MG63 (cell line): ENCODE measurements at regions not wholly inside any gene's neighbourhood (a gene's known extent, or its start where the extent isn't known, plus 50 kb on each side); places are given as distances from the start of the nearest gene placed in this dataset.

ENCODE experiments used
- DNase-seq: peaks from one replicate; pipeline ENCODE4 v3.0.0-alpha.2; 2020
- H3K27me3 ChIP-seq: fragments of 250-450 bp; sonication (Bioruptor Pico); 2 replicates; pipeline ENCODE4 v1.5.1; 2020; ENCODE audit warnings: mild to moderate bottlenecking, moderate library complexity
- H3K36me3 ChIP-seq: fragments of 250-450 bp; sonication (Bioruptor Pico); 2 replicates; pipeline ENCODE4 v1.5.1; 2020; ENCODE audit warnings: mild to moderate bottlenecking, moderate library complexity
- H3K4me3 ChIP-seq: fragments of 250-450 bp; sonication (Bioruptor Pico); 2 replicates; pipeline ENCODE4 v1.5.1; 2020; ENCODE audit warnings: mild to moderate bottlenecking, moderate library complexity
- H3K9me3 ChIP-seq: fragments of 250-450 bp; sonication (Bioruptor Pico); 2 replicates; pipeline ENCODE4 v1.5.1; 2020; ENCODE audit warnings: mild to moderate bottlenecking, moderate library complexity

DNA sequence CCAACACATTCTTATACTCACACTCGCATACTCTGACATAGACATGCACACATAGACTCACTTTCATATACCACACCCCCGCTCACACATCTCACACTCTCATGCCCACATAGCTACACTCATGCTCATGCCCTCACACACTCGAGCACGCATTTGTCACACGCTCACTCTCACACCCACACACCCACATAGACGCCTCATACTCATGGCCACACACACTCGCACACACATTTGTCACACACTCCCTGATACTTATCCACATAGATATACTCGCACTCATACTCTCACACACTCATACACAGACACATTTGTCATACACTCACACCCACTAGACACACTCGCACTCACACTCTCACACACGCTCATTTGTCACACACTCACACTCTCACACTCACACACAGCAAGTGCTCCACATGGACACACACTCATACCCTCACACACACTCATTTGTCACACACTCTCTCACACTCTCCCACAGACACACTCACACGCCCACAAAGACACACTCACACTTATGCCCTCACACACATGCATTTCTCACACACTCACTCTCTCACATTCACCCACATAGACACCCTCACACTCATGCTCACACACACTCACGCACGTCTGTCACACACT, 50.9 kb downstream of the TNP1 start:
- Histone ChIP-seq H3K27me3 (no peaks in the 10 kb centered on the region), H3K4me3 (no peak overlapping the region)

DNA sequence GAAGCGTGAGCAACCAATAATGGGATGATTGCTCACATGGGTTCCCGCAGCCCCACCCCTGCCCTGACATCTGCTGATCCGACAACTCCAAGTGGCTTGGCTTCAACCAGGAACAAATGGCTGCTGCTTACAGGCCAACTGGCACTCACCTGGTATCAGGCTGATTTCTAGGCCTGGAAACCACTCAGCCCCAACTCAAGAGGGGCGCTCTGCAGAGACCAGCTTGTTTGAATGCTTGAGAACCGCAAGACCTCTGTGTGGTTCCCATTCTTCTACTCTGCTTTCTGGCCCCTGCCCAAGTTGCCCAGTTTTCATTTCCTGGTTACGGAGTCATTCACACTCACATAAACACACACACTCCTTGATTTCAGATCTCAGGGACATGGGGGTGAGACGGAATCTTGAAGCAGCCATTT, 52.0 kb downstream of the TNP1 start:
- no peaks in the 10 kb centered on the region for H3K36me3 ChIP-seq
- H3K9me3 ChIP-seq, result no peaks in the 10 kb centered on the region
- H3K4me3 ChIP-seq, result no peak overlapping the region
- H3K27me3 ChIP-seq, result no peaks in the 10 kb centered on the region
- no peak for DNase-seq

More for the DNA sequence above, 50.9 kb downstream of the TNP1 start:
- Histone ChIP-seq H3K36me3 (no peaks in the 10 kb centered on the region), H3K9me3 (no peaks in the 10 kb centered on the region)
- DNase-seq, result no peak

DNA sequence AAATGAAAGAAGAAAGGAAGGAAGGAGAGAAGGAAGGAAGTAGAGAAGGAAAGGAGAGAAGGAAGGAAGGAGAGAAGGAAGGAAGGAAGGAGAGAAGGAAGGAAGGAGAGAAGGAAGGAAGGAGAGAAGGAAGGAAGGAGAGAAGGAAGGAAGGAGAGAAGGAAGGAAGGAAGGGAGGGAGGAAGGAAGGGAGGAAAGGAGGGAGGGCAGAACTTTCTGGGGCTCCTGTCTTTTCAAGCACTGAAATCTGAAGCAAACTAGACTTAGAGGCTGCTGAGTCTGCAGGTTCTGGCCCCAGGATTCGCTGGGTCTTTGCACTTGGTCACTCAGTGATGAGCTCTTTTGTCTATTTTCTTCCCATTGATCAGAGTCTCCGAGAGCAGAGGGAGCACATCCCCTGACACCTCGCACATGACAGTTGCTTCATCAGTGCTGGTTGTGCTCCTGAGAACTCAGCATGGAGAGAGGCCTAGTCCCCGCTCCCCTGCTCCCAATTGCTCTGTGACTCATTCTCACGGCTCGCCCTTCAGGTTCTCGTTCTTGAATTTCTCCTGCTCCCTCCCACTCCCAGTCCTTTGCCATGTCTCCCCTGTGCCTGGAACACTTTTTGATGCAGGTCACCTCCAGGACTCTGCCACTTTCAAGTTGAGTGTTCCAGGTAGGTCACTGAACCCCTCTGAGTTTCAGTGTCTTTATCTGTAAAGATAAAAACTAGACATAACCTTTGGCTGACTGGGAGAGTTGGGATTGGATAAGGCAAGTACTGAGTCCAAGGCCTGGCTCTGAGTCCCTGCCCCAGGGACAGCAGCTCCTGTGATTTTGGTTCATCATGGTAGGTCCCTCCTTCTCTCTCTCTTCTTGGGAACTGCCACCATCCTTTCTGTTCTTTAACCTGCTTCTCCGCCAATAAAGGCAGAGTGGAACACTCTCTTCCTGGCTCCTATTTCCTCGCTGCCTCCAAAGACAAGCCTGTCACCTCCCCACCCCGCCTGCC, 55.2 kb downstream of the TNP1 start:
- Histone ChIP-seq H3K36me3 (no peaks in the 10 kb centered on the region), H3K9me3 (no peaks in the 10 kb centered on the region)
- no peak for DNase-seq

DNA sequence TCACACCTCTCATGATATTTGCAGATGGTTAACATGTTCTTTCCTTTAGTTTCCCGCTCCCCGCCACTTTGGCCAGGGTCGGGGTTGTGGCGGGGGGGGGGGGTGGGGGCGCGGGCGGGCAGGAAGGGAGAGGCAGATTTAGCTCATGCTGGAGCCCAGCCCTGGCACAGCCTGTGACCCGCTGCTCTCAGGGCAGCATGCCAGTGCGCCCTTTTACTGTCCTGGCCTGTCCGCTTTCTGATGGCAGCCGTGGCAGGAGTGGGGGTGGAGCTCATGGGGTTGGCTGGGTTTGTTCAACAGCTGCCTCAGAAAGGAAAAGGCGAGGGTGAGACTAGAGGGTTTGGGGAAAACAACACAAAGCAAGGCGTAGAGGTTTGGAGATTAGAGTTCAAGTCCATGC, 56.1 kb downstream of the TNP1 start:
- no peak for DNase-seq
- H3K36me3 ChIP-seq, result no peaks in the 10 kb centered on the region
- no peak overlapping the region for H3K4me3 ChIP-seq
- H3K9me3 ChIP-seq, result no peaks in the 10 kb centered on the region
- no peaks in the 10 kb centered on the region for H3K27me3 ChIP-seq

More for the DNA sequence above, 55.2 kb downstream of the TNP1 start:
- Histone ChIP-seq H3K4me3 (no peak overlapping the region), H3K27me3 (no peaks in the 10 kb centered on the region)

DNA sequence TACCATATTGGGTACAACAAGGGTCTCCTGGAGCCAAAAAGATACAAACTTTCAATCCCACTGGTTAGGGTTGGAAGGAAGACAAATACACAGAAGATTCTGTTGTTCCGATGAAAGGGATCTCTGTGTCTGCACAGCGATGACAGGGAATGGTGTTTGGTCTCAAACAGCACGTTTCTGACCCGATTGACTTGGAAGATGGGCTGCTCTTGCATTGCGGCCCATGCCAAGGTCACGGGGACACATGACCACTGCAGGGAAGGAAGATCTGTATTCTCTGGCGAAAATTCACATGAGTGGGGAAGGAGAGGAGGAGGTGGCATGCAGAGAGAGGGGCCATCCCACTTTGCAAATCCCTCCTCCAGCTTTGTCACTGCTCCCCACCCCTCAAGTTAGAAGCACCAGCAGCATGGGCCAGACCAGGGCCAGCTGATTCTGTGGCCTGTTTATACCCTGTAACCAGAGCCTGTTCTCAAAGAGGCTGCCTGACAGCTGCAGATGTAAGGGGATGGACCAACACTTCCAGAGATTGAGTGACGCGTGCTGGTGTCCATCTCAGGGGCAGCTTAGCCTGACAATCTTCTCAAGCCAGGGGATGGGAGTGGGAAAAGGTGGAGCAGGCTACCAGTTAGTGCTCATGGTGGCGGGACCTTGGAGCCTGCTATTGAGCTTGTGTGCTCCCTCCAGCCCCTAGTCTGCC, 57.2 kb downstream of the TNP1 start:
- H3K36me3 ChIP-seq, result no peaks in the 10 kb centered on the region
- DNase-seq, result no peak
- no peaks in the 10 kb centered on the region for H3K27me3 ChIP-seq
- H3K4me3 ChIP-seq, result no peak overlapping the region
- H3K9me3 ChIP-seq, result no peaks in the 10 kb centered on the region

DNA sequence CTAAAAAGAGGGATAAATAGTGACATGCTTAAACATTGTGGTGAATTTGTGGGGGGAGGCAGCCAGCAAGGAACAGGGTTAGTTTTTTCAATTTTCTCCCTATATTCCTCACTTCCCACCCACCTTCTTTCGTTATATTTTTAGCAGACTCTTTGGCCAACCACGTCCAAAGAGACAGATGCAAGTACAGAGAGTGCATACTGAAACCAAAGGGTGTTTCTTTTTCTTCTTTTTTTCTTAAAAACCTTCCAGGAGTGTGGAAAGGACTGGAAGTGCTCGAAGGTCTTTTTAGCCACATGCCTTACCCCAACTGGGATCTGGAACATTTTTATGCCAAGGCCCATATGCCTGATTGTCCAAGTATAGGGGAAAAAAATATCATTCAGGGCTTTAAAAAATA, 59.0 kb downstream of the TNP1 start:
- no peaks in the 10 kb centered on the region for H3K27me3 ChIP-seq
- H3K36me3 ChIP-seq, result no peaks in the 10 kb centered on the region
- DNase-seq, result no peak
- no peak overlapping the region for H3K4me3 ChIP-seq
- H3K9me3 ChIP-seq, result no peaks in the 10 kb centered on the region

DNA sequence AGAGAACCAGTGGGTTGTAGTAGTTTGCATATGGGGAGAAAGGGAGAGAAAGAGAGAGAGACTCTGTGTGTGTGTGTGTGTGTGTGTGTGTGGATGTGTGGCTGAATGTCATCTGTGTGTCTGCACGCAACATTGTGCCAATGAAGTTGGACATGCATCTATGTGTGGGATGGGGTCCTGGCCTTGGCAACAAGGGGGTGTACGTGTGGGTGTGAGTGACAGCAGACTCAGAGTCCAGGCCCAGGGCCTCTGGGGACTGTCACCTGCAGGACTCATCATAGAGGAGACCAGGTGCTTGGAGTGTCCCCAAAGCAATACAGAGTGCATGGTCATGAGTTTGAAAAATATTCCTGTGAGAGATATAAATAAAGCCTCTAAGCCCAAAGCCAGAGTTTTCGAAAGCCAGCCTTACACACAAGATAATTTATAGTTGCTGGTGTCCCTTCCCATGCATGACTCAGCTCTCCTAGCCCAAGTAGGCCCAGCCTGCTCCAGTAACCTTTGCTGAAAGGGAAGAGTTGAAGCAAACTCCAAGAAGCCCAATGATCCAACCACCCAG, 59.9 kb downstream of the TNP1 start:
- Histone ChIP-seq H3K27me3 (no peaks in the 10 kb centered on the region), H3K9me3 (no peaks in the 10 kb centered on the region), H3K4me3 (no peak overlapping the region), H3K36me3 (no peaks in the 10 kb centered on the region)
- peak; percentile 44 for DNase-seq

DNA sequence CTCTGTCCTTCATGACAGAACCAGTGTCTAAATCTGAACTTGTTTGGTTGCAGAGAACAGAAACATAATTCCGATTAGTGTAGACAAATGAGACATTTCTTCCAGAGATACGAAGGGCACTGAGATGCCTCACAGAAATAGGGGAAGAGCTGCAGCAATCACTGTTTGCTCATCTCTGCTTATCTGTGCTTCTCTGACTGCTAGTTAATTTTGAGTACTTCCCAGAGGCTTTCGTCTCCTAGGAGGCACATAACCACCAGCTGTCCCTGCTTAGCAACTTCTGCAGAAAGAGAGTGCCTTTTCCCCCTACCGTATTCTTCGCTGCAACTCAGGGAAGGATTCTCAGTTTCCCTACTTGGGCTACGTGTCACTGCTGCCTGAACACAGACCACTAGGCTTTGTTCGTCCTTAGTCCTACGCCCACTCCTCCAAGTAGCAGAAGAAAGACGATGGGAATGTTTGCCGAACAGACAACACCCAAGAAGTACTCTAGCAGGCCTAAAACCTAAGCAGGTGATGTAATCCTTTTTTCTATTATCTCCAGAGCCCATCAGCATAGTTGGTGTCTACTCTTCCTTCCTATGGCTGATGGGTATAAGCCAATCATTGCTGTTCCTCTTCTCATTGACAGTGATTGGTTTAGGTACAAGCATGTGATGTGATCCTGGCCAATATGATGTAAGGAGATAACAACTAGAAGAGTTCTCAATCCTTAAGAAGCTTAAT, 63.6 kb downstream of the TNP1 start:
- Histone ChIP-seq H3K36me3 (no peaks in the 10 kb centered on the region), H3K27me3 (no peaks in the 10 kb centered on the region), H3K4me3 (no peak overlapping the region), H3K9me3 (no peaks in the 10 kb centered on the region)
- DNase-seq, result no peak

DNA sequence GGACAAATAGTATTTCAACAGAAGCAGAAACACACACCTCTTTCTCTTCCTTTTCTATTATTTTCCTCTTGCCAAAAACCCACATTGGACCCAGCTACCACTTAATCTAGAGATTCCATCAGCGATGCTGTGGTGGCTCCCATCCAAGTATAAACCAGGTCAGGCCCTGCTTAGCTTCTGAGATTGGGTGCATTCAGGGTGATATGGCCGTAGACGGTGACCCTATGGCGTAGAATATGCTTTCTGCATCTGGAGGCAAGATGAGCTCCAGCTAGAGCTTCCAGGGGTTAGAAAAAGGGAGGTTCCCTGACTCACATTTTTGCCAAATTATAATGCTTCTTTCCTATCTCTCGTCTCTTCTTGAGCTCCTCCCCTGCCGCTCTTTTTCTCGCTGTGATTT, 66.5 kb downstream of the TNP1 start:
- Histone ChIP-seq H3K27me3 (no peaks in the 10 kb centered on the region), H3K9me3 (no peaks in the 10 kb centered on the region), H3K36me3 (no peaks in the 10 kb centered on the region), H3K4me3 (no peak overlapping the region)
- no peak for DNase-seq

DNA sequence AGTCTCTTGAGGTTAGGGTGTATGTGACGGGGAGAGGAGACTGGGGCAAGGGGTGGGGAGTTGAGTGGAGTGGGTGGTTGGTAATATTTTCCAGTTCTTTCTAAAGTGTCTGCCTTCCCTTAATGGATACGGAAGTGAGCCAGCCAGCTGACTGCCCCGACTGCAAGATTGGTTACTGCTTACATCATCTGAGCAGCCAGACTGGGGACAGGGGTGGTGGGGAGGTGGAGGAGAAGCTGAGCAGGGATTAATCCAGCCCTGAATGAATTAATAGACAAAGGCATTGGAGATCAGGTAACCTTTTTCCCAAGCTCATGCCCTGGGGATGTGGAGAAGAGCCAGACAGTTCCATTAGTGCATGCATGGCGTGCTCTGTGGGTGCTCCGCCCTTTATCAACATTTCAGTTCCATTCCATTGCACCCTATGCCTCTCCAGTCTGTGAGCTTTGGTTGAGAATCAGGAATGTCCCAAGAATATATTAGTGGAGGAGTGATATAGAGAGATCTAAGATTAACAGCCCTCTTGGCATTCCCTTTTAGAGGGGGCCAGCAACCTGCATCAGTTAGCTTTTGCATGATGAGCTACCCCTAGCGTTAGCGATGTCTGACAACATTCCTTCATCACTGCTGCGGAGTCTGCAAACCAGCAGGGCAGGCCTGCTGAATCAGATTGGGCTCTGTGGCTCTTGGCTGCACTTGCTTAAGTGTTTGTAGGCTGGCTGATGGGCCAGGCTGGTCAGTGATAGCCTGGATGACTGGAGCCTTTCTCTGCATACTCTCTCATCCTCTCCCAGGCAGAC, 67.4 kb downstream of the TNP1 start:
- Histone ChIP-seq H3K36me3 (no peaks in the 10 kb centered on the region), H3K27me3 (no peaks in the 10 kb centered on the region), H3K4me3 (no peak overlapping the region), H3K9me3 (no peaks in the 10 kb centered on the region)
- DNase-seq, result no peak

DNA sequence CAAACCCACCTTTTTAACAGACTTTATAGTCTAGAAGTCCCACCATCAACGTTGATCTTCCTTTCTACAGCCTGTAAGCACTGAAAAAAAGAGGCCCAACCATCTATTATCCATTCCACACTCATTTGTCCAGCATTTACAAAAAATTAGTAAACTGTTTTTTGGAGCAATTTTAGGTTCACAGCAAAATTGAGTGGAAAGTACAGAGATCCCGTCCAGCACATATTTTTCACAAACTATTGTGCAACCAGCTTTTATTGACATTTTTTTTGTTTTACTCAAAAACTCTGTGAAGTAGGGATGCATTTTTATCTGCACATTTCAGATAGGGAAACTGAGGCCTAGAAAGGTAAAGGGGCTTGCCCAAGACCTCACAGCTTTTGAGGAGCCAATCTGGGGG, 68.6 kb downstream of the TNP1 start:
- DNase-seq, result no peak
- no peak overlapping the region for H3K4me3 ChIP-seq

DNA sequence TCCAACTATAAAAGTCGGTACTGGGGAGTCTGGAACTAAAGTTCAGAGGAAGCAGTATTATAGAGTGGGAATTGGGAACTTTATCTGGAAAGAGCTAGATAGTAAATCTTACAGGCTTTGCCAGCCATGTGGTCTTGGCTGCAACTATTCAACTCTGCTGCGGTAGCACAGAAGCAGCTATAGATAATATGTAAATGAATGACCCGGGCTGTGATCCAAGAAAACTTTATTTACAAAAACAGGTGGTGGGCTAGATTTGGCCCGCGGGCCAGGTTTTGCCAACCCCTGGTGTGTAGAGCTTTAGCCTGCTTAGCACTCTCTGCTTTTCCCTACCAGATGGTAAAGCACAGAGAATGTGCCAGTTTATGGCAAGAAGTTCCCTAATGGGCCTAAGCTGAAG, 70.8 kb downstream of the TNP1 start:
- DNase-seq, result no peak
- Histone ChIP-seq H3K9me3 (no peaks in the 10 kb centered on the region), H3K27me3 (no peaks in the 10 kb centered on the region), H3K36me3 (no peaks in the 10 kb centered on the region), H3K4me3 (no peak overlapping the region)

More for the DNA sequence above, 68.6 kb downstream of the TNP1 start:
- no peaks in the 10 kb centered on the region for H3K9me3 ChIP-seq
- no peaks in the 10 kb centered on the region for H3K36me3 ChIP-seq
- no peaks in the 10 kb centered on the region for H3K27me3 ChIP-seq

DNA sequence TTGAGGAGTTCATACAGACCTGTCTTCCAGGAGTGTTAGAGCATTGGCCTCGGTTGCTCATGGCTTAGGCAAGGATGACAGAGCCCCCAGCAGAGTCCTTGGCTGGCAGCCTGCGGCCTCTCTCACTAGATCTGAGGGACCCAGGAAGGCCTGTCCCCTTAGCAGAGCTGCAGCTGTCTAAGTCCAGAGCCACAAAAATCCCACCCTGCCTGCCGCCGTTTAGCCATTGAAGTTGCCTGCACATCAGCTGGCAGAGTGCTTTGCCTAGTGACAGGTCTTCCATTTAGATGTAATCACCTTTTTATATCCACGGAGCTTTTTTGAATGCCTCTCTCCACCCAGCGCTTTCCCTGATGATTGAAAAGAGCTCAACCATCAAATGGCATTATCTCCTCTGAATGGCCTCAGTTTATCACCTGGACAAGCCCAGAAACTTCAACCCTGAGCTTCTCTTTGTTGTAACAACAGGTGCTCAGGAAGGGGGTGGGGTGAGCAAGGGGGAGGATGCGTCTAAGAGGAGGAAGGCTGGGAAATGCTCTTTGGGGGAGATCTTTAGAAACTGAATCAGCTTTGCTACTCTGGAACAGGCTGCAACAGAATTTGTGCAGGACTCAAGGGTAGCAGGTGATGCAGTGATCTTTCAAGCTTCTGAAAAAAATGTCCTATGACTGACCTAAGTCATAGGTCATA, 71.9 kb downstream of the TNP1 start:
- Histone ChIP-seq H3K27me3 (no peaks in the 10 kb centered on the region), H3K9me3 (no peaks in the 10 kb centered on the region), H3K36me3 (no peaks in the 10 kb centered on the region), H3K4me3 (no peak overlapping the region)
- DNase-seq, result no peak

DNA sequence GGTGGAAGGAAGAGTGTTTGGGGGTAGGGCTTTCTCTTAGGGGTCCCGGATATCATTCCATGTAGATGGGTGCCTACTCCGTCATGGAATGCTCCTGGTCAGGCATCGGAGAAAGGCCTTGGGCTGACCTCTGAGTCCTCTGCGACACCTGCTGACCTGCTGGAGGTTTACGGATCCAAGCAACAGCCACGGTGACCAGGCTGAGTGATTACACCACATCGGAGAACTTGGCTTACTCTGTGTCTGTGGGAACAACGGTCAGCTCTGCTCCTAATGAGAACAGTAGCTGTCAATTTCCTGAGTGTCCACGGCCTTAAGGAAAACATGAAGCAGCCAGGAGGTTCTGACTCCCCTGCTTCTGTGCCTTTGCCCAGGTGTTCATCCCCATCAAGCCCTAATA, 73.2 kb downstream of the TNP1 start:
- no peak for DNase-seq
- no peaks in the 10 kb centered on the region for H3K36me3 ChIP-seq
- no peaks in the 10 kb centered on the region for H3K9me3 ChIP-seq
- H3K27me3 ChIP-seq, result no peaks in the 10 kb centered on the region
- H3K4me3 ChIP-seq, result no peak overlapping the region

DNA sequence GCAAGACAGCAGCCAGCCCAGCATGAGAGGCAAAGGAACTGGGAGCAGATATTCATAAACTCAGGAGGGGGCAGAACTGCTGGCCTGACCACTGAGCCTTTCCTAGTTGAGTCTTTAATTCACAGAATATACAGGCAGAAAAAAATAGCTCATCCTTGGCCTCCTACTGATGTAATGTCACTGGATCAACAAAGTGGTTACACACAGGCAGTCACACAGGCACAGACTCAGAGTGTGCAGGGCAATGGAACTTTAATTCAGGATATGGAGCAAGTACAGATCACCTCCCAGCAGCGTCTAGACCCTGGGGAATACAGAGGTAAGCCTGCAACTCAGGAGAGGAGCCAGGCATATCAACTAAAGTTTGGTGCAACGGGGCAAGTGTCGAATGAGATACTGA, 75.4 kb downstream of the TNP1 start:
- no peak overlapping the region for H3K4me3 ChIP-seq
- DNase-seq, result no peak
- H3K27me3 ChIP-seq, result no peaks in the 10 kb centered on the region
- H3K36me3 ChIP-seq, result no peaks in the 10 kb centered on the region
- no peaks in the 10 kb centered on the region for H3K9me3 ChIP-seq
